OCI-LY3 (cell line): ENCODE measurements at regions not wholly inside any gene's neighbourhood (a gene's known extent, or its start where the extent isn't known, plus 50 kb on each side); places are given as distances from the start of the nearest gene placed in this dataset.

Experiments
- CTCF ChIP-seq: fragments of 200-600, 300-600 bp; sonication (generic); IDR thresholded peaks from 2 replicates; pipeline ENCODE4 v1.5.1; 2014; ENCODE audit warnings: antibody characterized with exemption, low read length, low read depth
- EZH2phosphoT487 ChIP-seq: fragments of 200-600 bp; shearing (Covaris generic); IDR thresholded peaks from 2 replicates; pipeline ENCODE4 v1.6.1; 2018; ENCODE audit warnings: antibody characterized with exemption, mixed run types, low read depth

- TF ChIP-seq CTCF (no peak), EZH2phosphoT487 (no peak)
These were observed 1721.8 kb upstream of the SPRY2 start for GRCh38 chr13:82062772-82063171.
